Muscle of leg (tissue), 3 donors: ENCODE measurements at regions not wholly inside any gene's neighbourhood (a gene's known extent, or its start where the extent isn't known, plus 50 kb on each side); places are given as distances from the start of the nearest gene placed in this dataset.

Experiments
- DNase-seq: peaks from one replicate; pipeline ENCODE4 v3.0.0; 2013
- H3K27ac ChIP-seq: one replicate; pipeline ENCODE4 v1.5.1; 2013; ENCODE audit warnings: mild to moderate bottlenecking, low read length, control low read depth
- H3K27me3 ChIP-seq: one replicate; pipeline ENCODE4 v1.6.1; 2013; ENCODE audit warnings: low read length; ENCODE audit not compliant: control insufficient read depth, insufficient read depth
- H3K36me3 ChIP-seq: one replicate; pipeline ENCODE4 v1.6.1; 2013; ENCODE audit warnings: low read length; ENCODE audit not compliant: control insufficient read depth, insufficient read depth
- H3K4me1 ChIP-seq: one replicate; pipeline ENCODE4 v1.6.1; 2013; ENCODE audit warnings: low read length; ENCODE audit not compliant: control insufficient read depth, insufficient read depth
- H3K4me3 ChIP-seq: one replicate; pipeline ENCODE4 v1.5.1; 2013; ENCODE audit warnings: low read length, control low read depth
- H3K9me3 ChIP-seq: replicated peaks from 2 replicates; pipeline ENCODE4 v1.6.1; 2013; ENCODE audit warnings: low read depth, low read length; ENCODE audit not compliant: control insufficient read depth
- WGBS: methylation state at CpG from one replicate; pipeline ENCODE4 v1.1.5; 2013; ENCODE audit warnings: missing lambda C conversion rate; ENCODE audit not compliant: insufficient coverage; 5-methylcytosine and 5-hydroxymethylcytosine counted together

- no peak overlapping the region for H3K4me3 ChIP-seq
- no peak for DNase-seq
- no peaks in the 10 kb centered on the region for H3K27me3 ChIP-seq
- H3K36me3 ChIP-seq, result no peaks in the 10 kb centered on the region
- WGBS, result 30% methylated on average over 2 of the region's 3 CpGs
- H3K4me1 ChIP-seq, result no peaks in the 10 kb centered on the region
- H3K9me3 ChIP-seq, result no peaks in the 10 kb centered on the region
- H3K27ac ChIP-seq, result no peak overlapping the region
Observed at GRCh38 chr1:194114288-194114687, 927.9 kb upstream of the B3GALT2 start.

DNA sequence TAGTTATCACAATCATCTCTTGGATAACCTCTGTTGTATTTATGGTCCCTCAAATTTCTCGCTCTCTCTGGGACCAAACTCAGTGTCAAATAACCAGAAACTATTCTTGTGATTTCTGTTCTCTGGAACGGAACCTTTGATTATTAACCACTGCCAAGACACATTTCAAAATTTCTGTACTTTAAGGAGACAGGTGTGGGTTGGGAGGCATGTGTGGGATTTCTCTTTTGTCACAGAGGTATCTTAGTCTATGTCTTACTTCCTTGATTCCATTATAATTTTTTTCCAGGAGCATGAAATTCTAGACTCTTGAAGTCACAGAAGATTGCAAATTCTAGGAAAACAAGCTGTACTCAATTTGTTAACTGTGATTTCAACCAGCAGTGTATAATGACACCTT, 919.0 kb upstream of the B3GALT2 start:
- Histone ChIP-seq H3K9me3 (no peaks in the 10 kb centered on the region), H3K27me3 (no peaks in the 10 kb centered on the region), H3K4me3 (no peak overlapping the region), H3K4me1 (no peaks in the 10 kb centered on the region), H3K36me3 (no peaks in the 10 kb centered on the region), H3K27ac (no peak overlapping the region)
- WGBS, result no CpG with 5 or more reads among the region's 2 CpGs
- no peak for DNase-seq

DNA sequence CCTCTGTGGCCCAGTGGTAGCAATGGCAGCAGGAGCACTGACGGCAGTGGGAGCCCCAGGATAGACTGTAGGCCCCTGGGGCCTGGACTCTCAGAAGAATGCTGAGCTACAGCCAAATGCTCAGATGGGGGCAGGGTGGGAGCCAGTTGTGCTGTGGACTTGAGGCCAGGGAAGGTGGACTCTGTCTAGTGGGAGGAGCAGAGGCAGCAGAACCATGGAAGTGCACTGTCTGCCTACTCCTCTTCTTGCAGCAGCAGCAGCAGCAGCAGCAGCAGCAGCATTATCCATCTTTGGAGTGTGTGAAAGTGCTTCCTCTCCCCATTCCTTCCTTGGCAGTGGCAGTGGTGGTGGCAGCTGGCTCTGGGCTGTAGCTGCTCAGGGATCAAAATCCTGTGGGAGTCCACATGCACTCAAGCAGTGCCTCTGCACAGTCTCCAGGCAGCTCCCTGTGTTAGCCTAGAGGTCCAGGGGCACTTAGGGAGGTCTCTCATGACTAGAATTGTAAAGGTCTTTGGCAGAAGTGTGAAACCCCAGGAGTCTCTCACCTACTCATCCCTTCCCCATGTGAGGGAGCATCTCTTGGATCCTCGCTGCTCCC, 917.9 kb upstream of the B3GALT2 start:
- H3K27me3 ChIP-seq, result no peaks in the 10 kb centered on the region
- H3K9me3 ChIP-seq, result no peaks in the 10 kb centered on the region
- no peak for DNase-seq
- H3K4me1 ChIP-seq, result no peaks in the 10 kb centered on the region
- no peak overlapping the region for H3K4me3 ChIP-seq
- H3K27ac ChIP-seq, result no peak overlapping the region
- 55% methylated on average over 2 of the region's 2 CpGs for WGBS
- no peaks in the 10 kb centered on the region for H3K36me3 ChIP-seq

DNA sequence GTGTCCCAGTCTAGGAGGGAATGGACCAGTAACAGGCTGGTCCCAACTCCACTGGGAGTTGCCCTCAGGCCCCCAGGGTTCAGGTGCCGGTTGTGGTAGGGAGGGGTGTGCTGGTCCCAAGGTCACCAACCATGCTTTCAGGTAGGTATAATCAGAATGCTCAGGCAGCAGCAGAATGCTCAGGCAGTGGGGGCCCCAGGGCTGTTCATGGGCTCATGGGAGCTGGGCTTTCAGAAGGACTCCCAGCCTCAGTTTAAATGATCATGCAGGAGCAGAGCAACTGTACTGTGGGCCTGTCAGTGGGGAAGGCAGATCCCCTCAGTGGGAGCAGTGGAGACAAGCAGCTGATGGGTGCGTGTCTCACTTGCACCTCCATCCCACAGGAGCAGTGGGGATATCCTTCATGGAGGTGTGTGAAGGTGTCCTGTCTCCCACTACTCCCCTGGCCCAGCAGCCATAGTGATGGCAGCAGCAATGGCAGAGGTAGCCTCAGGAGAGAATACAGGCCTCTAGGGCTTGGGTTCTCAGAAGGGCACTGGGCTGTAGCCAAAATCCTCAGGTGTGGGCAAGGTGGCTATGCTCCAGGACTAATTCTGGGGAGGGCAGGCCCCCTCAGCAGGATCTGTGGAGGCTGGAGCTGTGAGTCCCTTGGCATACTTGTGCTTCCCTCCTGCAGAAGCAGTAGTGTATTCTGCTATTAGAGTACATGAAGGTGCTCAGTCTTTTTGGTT, 917.3 kb upstream of the B3GALT2 start:
- H3K27me3 ChIP-seq, result no peaks in the 10 kb centered on the region
- 0% methylated on average over 1 of the region's 2 CpGs for WGBS
- H3K36me3 ChIP-seq, result no peaks in the 10 kb centered on the region
- no peak overlapping the region for H3K4me3 ChIP-seq
- no peak for DNase-seq
- H3K4me1 ChIP-seq, result no peaks in the 10 kb centered on the region
- H3K27ac ChIP-seq, result no peak overlapping the region
- H3K9me3 ChIP-seq, result no peaks in the 10 kb centered on the region

DNA sequence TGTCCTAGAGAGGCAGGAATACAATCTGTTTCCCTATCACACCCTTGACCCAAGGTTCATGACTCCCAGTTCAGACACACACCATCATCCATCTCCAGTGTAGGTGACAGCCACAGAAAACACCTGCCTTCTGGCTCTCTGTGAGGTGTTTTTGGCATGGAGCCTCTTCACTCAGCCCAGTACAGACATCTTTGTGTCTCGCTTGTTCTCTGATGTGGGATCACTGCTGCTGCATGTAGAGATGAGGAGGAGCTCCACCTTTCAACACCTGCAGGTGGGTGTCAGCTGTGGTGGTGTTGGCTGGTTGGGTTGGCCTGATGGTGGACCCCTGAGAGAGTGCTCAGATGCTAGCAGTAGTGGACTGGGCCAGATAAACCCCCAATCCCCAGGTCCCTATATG, 916.7 kb upstream of the B3GALT2 start:
- Histone ChIP-seq H3K27ac (no peak overlapping the region), H3K4me3 (no peak overlapping the region), H3K27me3 (no peaks in the 10 kb centered on the region), H3K9me3 (no peaks in the 10 kb centered on the region), H3K4me1 (no peaks in the 10 kb centered on the region), H3K36me3 (no peaks in the 10 kb centered on the region)
- DNase-seq, result no peak
- no CpG with 5 or more reads among the region's 1 CpG for WGBS

- no peak for DNase-seq
- Histone ChIP-seq H3K27me3 (no peaks in the 10 kb centered on the region), H3K4me3 (no peak overlapping the region), H3K36me3 (no peaks in the 10 kb centered on the region), H3K27ac (no peak overlapping the region), H3K4me1 (no peaks in the 10 kb centered on the region), H3K9me3 (no peaks in the 10 kb centered on the region)
- 82% methylated on average over 2 of the region's 2 CpGs for WGBS
Observed at GRCh38 chr1:194102607-194103006, 916.2 kb upstream of the B3GALT2 start.

GRCh38 chr1:194084755-194085154, 898.3 kb upstream of the B3GALT2 start:
- H3K4me3 ChIP-seq, result no peak overlapping the region
- no peaks in the 10 kb centered on the region for H3K4me1 ChIP-seq
- no peak for DNase-seq
- no CpG with 5 or more reads among the region's 3 CpGs for WGBS
- H3K27ac ChIP-seq, result no peak overlapping the region
- H3K27me3 ChIP-seq, result no peaks in the 10 kb centered on the region
- no peaks in the 10 kb centered on the region for H3K36me3 ChIP-seq
- H3K9me3 ChIP-seq, result no peaks in the 10 kb centered on the region

- Histone ChIP-seq H3K36me3 (no peaks in the 10 kb centered on the region), H3K9me3 (no peaks in the 10 kb centered on the region), H3K27ac (no peak overlapping the region), H3K27me3 (no peaks in the 10 kb centered on the region), H3K4me3 (no peak overlapping the region), H3K4me1 (no peaks in the 10 kb centered on the region)
- no peak for DNase-seq
Observed at GRCh38 chr1:194081444-194081843, 895.0 kb upstream of the B3GALT2 start.

- Histone ChIP-seq H3K36me3 (no peaks in the 10 kb centered on the region), H3K9me3 (no peaks in the 10 kb centered on the region), H3K4me1 (no peaks in the 10 kb centered on the region), H3K27me3 (no peaks in the 10 kb centered on the region), H3K27ac (no peak overlapping the region), H3K4me3 (no peak overlapping the region)
- no peak for DNase-seq
- WGBS, result no CpG with 5 or more reads among the region's 2 CpGs
Observed at GRCh38 chr1:194080826-194081225, 894.4 kb upstream of the B3GALT2 start.

DNA sequence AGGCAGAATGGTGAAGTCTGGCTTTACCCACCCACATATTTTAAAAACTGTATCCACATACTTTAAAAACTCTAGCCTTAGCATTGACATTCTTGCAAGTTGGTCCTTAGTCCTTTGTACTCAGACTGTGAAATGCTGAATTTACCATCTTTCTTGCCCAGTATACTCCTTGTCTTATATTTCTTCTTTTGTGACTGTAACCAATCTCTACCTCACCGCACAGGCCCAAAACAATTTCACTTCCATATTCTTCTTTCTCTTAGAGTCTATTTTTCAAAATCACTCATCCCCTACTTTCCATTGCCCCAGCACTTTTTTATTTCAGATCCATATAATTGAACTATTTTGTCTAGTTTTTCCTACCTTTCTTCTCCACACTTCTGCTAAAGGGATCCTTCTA, 892.4 kb upstream of the B3GALT2 start:
- no peak overlapping the region for H3K27ac ChIP-seq
- H3K9me3 ChIP-seq, result no peaks in the 10 kb centered on the region
- no peak overlapping the region for H3K4me3 ChIP-seq
- 100% methylated on average over 1 of the region's 1 CpG for WGBS
- no peak for DNase-seq
- no peaks in the 10 kb centered on the region for H3K4me1 ChIP-seq
- H3K27me3 ChIP-seq, result no peaks in the 10 kb centered on the region
- H3K36me3 ChIP-seq, result no peaks in the 10 kb centered on the region

DNA sequence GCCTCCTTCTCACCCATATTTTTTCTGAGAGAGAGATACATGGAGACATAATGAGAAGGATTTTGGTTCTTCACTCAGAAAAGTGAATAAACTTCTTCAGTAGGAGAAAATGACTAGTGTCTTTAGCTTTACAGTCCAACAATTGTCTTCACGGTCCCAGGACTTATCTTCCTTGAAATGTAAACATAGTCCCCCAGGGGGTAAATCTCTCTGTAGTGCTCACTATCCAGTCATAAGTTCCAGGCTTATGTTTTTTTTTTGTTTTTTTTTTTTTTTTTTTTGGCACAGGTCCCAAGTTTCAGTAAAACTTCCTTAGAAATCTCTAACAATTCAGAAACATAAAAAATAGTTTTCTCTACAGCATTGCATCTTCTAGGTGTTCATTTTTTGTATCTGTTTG, 890.2 kb upstream of the B3GALT2 start:
- Histone ChIP-seq H3K4me3 (no peak overlapping the region), H3K4me1 (no peaks in the 10 kb centered on the region), H3K27me3 (no peaks in the 10 kb centered on the region), H3K9me3 (no peaks in the 10 kb centered on the region), H3K27ac (no peak overlapping the region), H3K36me3 (no peaks in the 10 kb centered on the region)
- DNase-seq, result no peak
- no CpG with 5 or more reads among the region's 1 CpG for WGBS
